NOMO-1 treated with dmso at 0.1 percent for 144 hours (cell line): ENCODE measurements at regions not wholly inside any gene's neighbourhood (a gene's known extent, or its start where the extent isn't known, plus 50 kb on each side); places are given as distances from the start of the nearest gene placed in this dataset.
"Not testable (repeated sequence)": the region's sequence is repeated elsewhere in the genome, so short reads cannot be mapped to it uniquely, and the experiment has no call there.

Experiments
- DNase-seq: peaks from one replicate; lab custom pipeline; 2025; ENCODE audit not compliant: unreplicated experiment; lab: John Stamatoyannopoulos, UW

DNA sequence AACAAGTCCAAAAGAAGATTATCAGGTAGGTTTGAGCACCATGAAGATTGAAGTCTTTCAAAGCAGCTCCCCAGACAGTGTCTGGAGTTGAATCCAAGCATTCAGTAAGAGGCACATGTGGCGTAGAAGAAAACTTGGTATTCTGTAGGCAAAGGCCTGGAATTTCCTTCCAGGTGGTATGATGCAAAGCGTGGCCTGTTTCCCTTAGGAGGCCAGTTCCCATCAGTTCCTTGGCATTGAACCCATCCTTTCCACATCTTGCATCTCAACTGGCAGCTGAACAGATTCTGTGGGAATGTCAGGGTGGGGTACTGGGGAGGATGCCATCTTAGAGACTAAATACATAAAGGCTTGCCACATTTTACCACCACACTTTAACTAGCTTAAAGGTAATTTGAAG lies 516.0 kb downstream of the BTBD3 start:
- no peak for DNase-seq

GRCh38 chr20:12434672-12435071 lies 517.0 kb downstream of the BTBD3 start:
- DNase-seq: no peak

- no peak for DNase-seq
These were observed 517.6 kb downstream of the BTBD3 start for GRCh38 chr20:12435268-12435667.

- no peak for DNase-seq
These were observed 536.0 kb downstream of the BTBD3 start for GRCh38 chr20:12453711-12454110.

GRCh38 chr20:12455148-12455547 lies 537.5 kb downstream of the BTBD3 start:
- no peak for DNase-seq

DNA sequence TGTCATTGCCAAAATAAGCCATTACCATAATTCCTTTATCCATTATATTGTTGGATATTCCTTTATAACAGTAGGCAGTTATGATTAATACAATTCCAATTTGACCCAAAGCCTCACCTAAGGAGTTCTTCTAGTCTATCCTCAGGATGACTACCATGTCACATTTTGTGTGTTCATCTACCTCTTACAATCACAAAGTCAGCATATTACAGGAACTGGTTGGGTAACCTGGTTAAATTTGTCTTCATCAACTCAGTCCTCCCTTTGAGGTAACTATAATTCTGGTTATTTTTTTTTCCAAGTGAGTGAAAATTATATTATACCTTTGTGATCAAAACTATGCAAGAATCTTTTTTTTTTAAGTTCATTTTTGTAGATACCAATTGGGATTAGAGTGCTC lies 540.5 kb downstream of the BTBD3 start:
- DNase-seq: no peak

GRCh38 chr20:12464036-12464435 lies 544.7 kb upstream of the SPTLC3 start:
- DNase-seq: no peak

DNA sequence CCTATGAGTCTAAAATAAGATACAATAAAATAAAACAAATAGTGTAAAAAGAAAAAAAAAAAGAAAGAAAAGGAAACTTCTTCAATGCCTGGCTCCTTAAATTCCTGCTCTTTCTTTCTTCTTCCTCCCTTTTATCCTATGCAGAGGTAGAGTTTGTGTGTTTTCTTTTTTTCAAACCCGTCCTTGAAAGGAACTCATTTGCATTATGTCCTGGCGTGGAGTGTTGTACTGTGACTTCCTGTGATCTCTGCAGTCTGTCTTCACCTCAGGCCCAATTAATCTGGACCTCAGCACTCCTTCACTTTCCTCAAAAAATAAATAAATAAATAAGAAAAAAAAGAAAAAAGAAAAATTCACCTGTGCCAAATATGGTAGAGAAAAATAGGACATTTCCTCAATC lies 541.9 kb upstream of the SPTLC3 start:
- no peak for DNase-seq

GRCh38 chr20:12467758-12468157 lies 541.0 kb upstream of the SPTLC3 start:
- DNase-seq: no peak

DNA sequence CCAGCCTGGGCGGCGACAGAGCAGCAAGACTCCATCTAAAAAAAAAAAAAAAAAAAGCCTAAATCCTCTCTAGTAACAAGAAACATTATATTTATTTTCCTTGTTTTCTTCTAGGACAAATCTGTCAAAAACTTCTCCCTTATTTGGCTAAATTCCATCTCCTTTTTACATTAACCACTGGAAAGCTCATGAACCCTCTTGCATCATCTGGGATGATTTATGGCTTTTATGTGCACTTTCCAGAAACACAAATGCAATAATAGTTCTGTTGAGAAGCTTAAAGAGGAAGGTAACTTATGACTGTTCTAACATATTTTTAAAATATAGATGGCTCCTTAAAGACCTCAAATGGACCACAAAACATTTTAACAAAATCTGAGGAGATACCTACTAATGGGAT lies 526.1 kb upstream of the SPTLC3 start:
- DNase-seq: peak; percentile 38

DNA sequence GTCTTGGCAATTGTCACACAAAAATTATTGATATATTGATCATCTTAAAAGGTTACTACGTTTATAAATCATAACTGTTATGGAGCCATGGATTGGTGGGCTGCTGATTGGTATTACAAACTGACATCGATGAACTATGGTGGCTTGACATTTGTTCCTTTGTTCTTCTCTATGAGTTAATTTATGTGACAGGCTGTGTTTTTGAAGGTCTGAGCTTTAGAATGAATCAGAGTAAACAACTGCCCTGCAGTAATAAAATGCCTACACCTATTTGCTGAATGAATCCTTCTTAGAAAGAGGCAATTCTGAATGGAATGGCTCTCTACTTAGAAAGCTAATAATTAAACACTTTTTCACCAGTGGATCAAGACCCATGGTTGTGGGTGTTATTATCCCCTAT lies 506.3 kb upstream of the SPTLC3 start:
- DNase-seq: no peak

GRCh38 chr20:12504779-12505178 lies 504.0 kb upstream of the SPTLC3 start:
- DNase-seq: no peak

- DNase-seq: no peak
These were observed 497.3 kb upstream of the SPTLC3 start for GRCh38 chr20:12511499-12511898.

DNA sequence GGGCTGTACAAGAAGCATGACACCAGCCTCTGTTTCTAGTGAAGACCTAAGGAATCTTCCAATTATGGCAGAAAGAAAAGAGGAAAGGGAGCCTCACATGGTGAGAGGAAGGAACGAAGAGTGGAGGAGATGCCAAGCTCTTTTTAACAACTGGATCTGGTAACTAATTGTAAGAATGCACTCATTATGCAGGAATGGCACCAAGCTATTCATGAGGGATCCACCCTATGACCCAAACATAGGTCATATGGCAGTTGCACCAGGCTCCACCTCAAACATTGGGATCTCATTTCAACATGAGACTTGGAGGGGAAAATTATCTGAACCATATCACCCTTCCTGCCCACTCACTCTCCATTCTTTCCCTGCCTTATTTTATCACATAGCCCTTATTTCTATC lies 496.0 kb upstream of the SPTLC3 start:
- no peak for DNase-seq

- no peak for DNase-seq
These were observed 480.7 kb upstream of the SPTLC3 start for GRCh38 chr20:12528104-12528503.

DNA sequence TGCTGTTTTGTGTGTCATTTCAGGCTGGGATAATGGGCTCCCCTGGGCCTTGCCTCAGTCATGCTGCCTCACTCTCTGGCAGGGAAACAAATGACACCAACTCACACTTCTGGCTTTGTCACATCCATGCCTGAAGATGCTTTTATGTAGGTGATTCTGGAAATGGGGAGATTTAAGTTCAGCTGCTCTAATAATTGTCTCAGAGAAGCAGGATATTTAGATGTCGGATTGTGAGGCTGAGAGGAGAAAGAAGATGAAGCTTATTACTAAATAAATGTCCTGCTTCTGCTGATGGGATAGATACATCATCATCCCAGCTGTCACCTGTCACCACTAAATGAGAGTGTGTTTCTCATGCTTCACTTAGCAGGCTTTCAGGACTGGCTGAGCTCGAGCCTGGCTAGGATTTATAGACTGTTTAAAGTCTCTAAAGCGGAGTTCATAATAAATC lies 480.2 kb upstream of the SPTLC3 start:
- DNase-seq: no peak

DNA sequence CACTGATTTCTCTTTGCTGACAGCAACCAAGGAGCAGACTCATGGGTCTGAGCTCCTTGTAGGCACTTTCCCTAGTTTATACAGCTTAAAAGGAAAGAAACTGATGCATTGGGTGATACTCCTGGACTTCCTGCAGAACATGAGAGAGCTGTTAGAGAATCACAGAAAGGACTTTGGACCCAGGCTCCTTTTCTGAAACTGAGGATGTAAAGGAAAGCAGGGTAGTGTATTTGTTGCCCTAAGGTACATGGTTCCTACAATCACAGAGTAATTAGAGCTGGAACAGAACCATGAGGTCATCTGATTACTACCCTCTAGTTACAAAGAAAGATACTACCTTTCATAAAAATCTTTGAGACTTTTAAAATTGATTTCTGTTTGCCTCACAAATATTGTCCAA lies 477.1 kb upstream of the SPTLC3 start:
- DNase-seq: no peak

DNA sequence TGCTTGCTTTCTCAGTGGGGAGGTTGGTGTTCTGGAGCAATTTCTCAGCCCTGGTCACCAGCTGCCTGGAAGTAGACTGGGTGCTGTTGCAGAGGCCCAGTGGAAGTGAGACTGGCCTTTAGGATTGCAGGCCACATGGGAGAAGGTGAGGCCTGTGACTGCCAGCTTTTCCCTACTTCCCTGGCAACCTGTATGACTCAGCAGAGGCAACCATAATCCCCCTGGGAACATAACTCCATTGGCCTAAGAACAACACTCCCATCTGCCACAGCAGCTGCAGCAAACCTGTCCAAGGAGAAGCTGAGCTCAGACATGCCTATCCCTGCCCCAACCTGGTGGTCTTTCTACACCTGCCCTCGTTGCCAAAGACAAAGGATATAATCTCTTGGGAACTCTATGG lies 473.5 kb upstream of the SPTLC3 start:
- no peak for DNase-seq

- DNase-seq: no peak
These were observed 473.0 kb upstream of the SPTLC3 start for GRCh38 chr20:12535770-12536169.

GRCh38 chr20:12554426-12554825 lies 454.3 kb upstream of the SPTLC3 start:
- DNase-seq: no peak

DNA sequence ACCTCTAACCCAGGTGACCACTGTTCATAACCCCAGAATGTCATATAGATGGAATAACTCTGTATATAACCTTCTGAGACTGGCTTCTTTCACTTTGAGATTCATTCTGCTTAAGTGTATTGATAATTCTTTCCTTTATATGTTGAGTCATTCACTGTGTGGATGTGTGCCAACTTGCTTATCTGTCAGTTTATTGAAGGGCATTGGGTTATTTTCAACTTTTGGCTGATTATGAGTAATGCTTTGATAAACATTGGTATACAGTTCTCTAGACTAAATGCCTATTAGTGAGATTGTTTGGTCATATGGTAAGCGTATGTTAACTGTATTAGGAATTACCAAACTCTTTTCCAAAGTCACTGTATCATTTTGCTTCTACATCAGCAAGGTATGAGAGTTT lies 453.4 kb upstream of the SPTLC3 start:
- DNase-seq: no peak

DNA sequence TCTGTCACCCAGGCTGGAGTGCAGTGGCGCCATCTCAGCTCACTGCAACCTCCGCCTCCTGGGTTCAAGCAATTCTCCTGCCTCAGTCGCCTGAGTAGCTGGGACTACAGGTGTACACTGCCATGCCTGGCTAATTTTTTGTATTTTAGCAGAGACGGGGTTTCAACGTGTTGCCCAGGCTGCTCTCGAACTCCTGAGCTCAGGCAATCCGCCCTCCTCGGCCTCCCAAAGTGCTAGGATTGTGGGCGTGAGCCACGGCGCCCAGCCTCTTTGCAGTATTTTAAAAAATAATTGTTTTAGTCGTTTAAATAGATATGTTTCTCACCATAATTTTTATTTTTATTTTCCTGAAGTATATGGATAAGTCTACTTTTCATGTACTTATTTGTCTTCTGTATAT lies 452.9 kb upstream of the SPTLC3 start:
- DNase-seq: not testable (repeated sequence)

DNA sequence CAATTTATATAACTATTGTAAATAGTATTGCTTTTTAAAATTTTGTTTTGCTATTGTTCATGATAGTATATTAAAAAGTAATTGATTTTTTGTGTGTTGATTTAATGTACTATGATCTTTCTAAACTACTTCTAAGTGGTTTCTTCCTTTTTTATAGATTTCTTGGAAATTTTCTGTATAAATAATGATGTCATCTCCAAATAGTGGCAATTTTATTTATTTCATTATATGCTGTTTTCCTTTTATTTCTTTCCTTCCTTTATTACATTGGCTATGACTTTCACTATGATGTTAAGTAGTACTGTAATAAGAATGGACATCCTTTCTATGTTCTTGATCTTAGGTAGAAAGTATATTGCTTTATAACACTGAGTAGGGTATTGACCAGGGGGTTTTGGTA lies 451.5 kb upstream of the SPTLC3 start:
- no peak for DNase-seq

- DNase-seq: no peak
These were observed 443.8 kb upstream of the SPTLC3 start for GRCh38 chr20:12564979-12565378.
